ENCODE measurements at regions not wholly inside any gene's neighbourhood (a gene's known extent, or its start where the extent isn't known, plus 50 kb on each side); places are given as distances from the start of the nearest gene placed in this dataset.
"Not testable (repeated sequence)": the region's sequence is repeated elsewhere in the genome, so short reads cannot be mapped to it uniquely, and the experiment has no call there.

GRCh38 chr18:76613053-76613754 lies 118.2 kb upstream of the ZNF516 start:
- Histone ChIP-seq H3K27ac (ENCODE audit: extremely low read depth, low read depth, low read length) (no peak overlapping the region), H3K36me3 (ENCODE audit: control insufficient read depth in 2 of 2, insufficient read depth in 1 of 2, low read length in 2 of 2) (no peaks in the 10 kb centered on the region), H3K9me3 (ENCODE audit: control insufficient read depth, insufficient read depth, low read depth, low read length) (no peaks in the 10 kb centered on the region), H3K4me3 (ENCODE audit: low read depth, low read length) (no peak overlapping the region), H3K4me1 (ENCODE audit: control insufficient read depth, insufficient read depth, low read length) (no peaks in the 10 kb centered on the region)
- CTCF ChIA-PET, result no interaction called here
- no peak for TF ChIP-seq KLF9 (tag by site-specific recombination; IDR thresholded peaks at IDR 0.05; ENCODE audit: low read depth)
- no peak for TF ChIP-seq ZNF19 (tag by site-specific recombination; IDR thresholded peaks at IDR 0.05; ENCODE audit: low read depth)
- TF ChIP-seq ZNF701 (tag by site-specific recombination; IDR thresholded peaks at IDR 0.05), result no peak
- TF ChIP-seq FEZF1 (tag by site-specific recombination; IDR thresholded peaks at IDR 0.05), result no peak
- no peak for TF ChIP-seq RBAK (tag by site-specific recombination; IDR thresholded peaks at IDR 0.05)
- TF ChIP-seq ZBTB10 (tag by site-specific recombination; IDR thresholded peaks at IDR 0.05), result no peak
- TF ChIP-seq ZBTB20 (tag by site-specific recombination; IDR thresholded peaks at IDR 0.05), result no peak
- TF ChIP-seq ZNF548 (tag by site-specific recombination; IDR thresholded peaks at IDR 0.05), result no peak
- TF ChIP-seq ZNF623 (tag by site-specific recombination; IDR thresholded peaks at IDR 0.05), result no peak
- TF ChIP-seq PRDM4 (tag by site-specific recombination; IDR thresholded peaks at IDR 0.05), result no peak
- no peak for TF ChIP-seq ZNF488 (tag by site-specific recombination; IDR thresholded peaks at IDR 0.05)
- TF ChIP-seq ZNF266 (tag by site-specific recombination; IDR thresholded peaks at IDR 0.05; ENCODE audit: low read depth), result no peak
- no peak for TF ChIP-seq ZNF148 (tag by site-specific recombination; IDR thresholded peaks at IDR 0.05; ENCODE audit: borderline replicate concordance)
- no peak for TF ChIP-seq BCL11A (tag by site-specific recombination; IDR thresholded peaks at IDR 0.05; ENCODE audit: low read depth)
- no peak for TF ChIP-seq MZF1 (tag by site-specific recombination; IDR thresholded peaks at IDR 0.05; ENCODE audit: borderline replicate concordance)
- no peak for TF ChIP-seq HOXD13 (CRISPR knock-in tag; IDR thresholded peaks at IDR 0.05; ENCODE audit: borderline replicate concordance)
- TF ChIP-seq ZNF292 (tag by site-specific recombination; IDR thresholded peaks at IDR 0.05; ENCODE audit: borderline replicate concordance, low read depth), result no peak
- no peak for TF ChIP-seq ZNF610 (tag by site-specific recombination; IDR thresholded peaks at IDR 0.05; ENCODE audit: borderline replicate concordance)
- POLR2A ChIA-PET, result no interaction called here

- H3K36me3 ChIP-seq (ENCODE audit: control insufficient read depth in 2 of 2, insufficient read depth in 1 of 2, low read length in 2 of 2), result not testable (repeated sequence)
Observed at GRCh38 chr18:76611750-76612045, 116.7 kb upstream of the ZNF516 start.

More at GRCh38 chr18:76611750-76612045, 116.7 kb upstream of the ZNF516 start:
- H3K27ac ChIP-seq (ENCODE audit: extremely low read depth, low read depth, low read length); H3K4me1 ChIP-seq (ENCODE audit: control insufficient read depth, insufficient read depth, low read length); H3K4me3 ChIP-seq (ENCODE audit: low read depth, low read length); POLR2A ChIA-PET; H3K9me3 ChIP-seq (ENCODE audit: control insufficient read depth, insufficient read depth, low read depth, low read length): not testable (repeated sequence)
- CTCF ChIA-PET, result interaction anchor here (0.7 kb wide), 1 partner anchor 1069 kb away, joined by 3 read pairs; no protein-coding TSS in a partner anchor

Data from HEK293 (cell line).